Middle frontal gyrus (tissue), 1 donor: ENCODE measurements at regions not wholly inside any gene's neighbourhood (a gene's known extent, or its start where the extent isn't known, plus 50 kb on each side); places are given as distances from the start of the nearest gene placed in this dataset.

Experiments
- DNase-seq: peaks from one replicate; pipeline ENCODE4 v3.0.0-alpha.2; 2015; ENCODE audit warnings: low spot score; ENCODE audit errors: extremely low spot score

DNA sequence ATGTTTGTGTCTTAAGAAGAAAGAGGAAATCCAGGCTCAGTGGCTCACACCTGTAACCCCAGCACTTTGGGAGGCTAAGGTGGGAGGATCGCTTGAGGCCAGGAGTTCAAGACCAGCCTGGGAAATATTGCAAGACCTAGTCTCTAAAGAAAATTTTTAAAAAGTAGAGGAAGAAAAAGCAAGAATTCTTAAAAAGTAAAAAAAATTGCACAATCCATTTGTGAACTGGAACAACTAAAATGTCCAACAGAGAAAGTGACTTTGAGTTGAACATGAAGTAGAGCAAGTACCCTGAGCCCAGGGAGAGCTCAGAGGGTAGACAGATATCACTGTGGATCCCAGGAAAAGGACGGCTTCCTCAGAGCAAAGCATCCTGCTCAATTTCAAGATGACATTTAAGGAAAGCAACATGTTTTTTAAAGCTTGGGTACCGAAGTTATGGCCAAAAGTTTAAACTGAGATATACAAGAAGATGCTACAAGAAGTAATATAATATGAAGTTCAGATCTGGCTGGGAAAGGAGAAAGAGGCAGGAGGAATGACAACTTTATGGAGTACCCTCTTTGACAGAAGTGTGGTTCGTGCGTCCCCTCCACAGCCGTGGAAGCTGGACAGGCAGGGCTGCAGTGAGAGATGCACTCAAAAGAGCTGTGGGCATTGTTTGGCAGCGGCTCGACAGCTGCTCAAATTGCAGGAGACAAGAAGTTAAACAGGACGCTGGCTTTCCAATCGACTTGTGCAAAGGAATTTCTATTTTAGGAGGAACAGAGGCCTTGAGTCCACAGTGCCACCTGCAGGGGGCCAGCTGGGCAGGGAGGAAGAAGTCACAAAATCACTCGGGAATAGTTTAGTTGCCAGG is 201.3 kb downstream of the JCAD start:
- no peak for DNase-seq

DNA sequence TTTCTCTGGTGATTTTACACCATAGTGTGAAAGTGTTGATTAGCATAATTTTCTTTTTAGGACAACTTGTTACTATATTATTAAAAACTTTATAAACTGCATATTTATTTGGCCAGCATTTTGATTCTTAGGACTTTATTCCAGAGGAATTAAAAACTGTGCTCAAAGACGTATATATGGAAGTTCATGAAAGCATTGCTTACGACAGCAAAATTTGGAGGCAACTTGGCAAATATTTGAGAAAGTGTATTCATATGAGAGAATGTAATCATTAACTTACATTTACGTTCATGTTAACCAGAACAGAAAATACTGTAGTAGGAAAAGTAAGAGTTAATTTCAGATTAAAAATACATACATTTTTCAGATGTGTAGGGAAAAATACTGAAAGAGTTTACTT is 203.1 kb downstream of the JCAD start:
- DNase-seq: no peak

DNA sequence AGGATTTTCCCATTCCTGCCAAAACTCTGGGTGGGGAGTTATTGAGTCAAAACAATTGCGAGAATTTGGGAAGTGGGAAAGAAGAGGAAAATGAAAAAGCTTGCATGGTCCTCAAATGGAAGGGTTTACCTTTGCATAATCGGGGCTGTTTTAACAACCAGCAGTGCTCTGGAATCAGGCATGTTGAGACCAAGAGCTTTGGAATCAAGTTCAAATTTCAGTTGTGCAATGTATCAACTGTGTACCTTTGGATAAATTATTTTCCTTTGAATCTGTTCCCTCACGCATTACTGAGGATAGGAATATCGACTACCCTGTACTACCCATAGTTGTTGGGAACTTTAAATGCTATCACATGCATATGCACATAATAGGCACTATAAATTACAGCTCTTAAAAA is 205.5 kb downstream of the JCAD start:
- DNase-seq: no peak

DNA sequence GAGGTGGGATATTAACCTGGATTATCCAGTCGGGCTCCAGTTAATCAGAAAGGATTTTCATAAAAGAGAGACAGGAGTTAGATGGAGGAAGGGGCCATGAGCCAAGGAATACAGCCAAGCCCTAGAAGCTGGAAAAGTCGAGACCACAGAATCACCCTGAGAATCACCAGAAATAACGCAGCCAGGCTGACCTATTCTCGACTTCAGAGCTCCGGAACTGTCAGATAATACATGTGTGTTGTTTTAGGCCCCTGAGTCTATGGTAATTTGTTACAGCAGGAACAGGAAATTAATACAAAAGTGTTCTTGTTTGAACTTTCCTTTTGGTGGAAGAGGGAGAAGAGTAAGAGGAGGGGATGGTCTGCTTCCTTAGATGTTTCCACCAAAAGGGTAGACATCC is 208.1 kb downstream of the JCAD start:
- no peak for DNase-seq

DNA sequence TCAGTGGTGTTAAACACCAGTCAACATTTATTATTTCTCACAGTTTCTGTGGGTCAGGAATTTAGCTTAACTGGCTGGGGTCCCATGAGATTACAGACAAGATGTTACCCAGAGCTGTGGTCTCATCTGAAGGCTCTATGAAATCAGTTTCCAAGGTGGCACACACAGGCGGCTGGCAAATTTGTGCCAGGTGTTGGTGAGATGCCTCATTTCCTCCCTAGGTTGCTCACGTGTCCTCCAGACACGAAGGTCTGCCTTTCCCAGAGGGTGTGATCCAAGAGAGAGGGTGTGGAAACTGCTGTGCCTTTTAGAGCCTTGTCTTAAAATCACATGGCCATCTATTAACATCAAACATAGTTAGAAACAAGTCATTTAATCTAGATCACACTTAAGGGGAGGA is 209.0 kb downstream of the JCAD start:
- no peak for DNase-seq

DNA sequence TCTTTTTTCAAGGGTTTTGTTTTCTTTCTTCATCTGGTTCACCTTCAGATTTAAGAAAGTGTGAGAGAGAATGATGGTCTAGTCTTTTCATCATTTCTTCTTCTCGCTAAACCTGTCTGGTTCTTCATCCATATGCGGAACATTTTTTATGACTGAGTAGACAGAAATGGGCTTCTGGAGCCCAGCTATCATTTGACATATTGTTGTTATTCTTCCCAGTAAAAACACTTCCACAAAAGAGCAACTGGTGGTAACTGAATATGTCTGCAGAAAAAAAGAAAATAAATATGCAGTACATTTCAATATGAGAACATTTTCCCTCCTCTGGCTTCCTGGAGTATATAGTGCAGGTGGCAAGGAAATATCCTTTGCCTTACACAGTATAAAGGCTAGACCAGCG is 209.5 kb downstream of the JCAD start:
- DNase-seq: no peak

DNA sequence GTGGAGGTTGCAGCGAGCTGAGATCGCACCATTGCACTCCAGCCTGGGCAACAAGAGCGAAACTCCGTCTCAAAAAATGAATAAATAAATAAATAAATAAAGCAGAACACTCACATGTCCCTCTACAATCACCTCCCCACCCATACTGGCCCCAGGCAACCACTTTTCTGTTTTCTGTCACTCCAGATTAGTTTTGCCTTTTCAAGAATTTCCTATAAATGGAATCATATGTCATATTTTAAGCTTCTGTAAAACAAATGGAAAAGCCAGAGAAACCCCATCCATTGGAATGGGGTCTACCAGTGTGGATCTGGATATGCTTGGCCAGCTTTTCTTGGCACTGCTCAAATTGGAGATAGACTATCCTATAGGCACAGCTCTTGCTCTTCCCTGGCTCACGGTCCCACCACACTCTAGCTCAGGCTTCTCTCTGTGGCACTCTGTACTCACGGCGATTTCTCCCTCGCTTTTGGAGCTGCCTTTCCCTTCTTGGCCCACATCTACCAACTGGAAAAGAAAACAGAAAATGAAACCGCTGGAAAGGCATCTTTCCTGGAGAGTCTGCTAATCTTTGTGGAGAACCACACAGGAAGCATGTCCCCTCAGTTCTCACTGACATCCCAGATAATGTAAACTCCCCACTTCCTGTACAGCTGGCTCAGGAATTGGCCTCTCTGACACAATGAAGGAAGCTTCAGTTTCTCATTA is 210.1 kb downstream of the JCAD start:
- DNase-seq: no peak

GRCh38 chr10:29846881-29847280 is 212.1 kb upstream of the SVIL start:
- no peak for DNase-seq

DNA sequence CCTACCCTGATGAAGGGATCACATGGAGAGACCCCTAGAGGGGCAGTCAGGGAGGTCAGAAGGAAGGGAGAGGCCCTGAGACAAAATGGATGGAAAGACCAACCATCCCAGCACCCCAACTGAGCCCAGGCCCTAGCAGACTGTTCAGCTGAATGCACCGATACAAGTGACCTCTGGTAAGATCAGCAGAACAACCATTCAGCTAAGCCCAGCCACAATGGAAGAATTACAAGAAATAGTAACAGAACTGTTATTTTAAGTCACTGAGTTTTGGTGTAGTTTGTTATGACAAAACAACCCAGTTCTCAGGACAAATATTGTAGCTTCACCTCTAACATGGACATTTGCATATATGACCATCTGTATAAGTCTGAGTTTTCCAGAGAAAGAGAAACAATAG is 210.4 kb upstream of the SVIL start:
- DNase-seq: no peak

DNA sequence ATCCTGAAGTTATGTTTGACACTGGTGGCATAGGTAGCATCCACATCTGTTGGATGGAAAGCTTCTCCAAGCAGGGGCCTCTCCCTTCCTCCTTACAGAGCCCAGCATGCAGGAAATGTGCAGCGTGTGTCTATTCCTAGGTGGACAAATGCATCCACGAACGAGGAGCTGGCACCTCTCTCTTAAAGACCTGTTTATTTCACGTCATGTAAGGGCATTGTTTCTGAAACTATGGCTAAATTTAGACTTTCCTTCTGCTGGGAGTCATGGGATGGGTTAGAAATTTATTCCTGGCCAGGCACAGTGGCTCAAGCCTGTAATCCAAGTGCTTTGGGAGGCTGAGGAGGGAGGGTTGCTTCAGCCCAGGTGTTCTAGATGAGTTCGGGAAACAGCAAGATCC is 208.4 kb upstream of the SVIL start:
- DNase-seq: no peak

- DNase-seq: no peak
Observed at GRCh38 chr10:29841724-29842649, 207.2 kb upstream of the SVIL start.

GRCh38 chr10:29840516-29841276 is 205.9 kb upstream of the SVIL start:
- DNase-seq: no peak

DNA sequence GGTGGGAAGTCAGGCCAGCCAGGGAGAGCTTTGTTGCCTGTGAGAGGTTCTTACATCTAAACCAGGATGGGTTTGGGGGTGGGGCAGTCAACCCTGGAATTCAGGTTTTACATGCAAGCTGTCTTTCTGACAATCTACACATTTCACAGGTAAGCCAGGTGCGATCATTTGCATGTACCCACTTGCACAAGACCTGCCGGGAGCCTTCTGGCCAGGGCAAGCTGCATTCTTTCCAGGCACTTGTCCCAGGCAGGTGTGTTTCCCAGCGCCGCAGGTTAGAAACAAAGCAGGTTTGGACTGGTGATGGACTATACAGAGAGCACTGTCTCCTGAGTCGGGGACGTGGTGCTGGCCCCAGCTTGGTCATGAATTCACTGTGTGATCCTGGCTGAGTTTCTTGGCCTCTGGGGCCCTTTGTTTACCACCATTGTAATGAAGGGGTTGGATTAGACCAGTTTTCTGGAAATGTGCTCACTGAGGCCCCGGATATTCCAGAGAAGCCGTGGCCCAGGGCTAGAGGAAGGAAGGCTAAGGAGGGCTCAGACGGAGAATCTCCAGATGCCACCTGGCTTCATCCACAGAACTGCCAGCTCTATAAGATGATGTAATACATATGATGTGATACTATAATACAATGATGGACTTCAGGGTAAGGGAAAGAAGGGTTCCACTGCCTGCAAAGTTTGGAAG is 205.2 kb upstream of the SVIL start:
- DNase-seq: no peak

DNA sequence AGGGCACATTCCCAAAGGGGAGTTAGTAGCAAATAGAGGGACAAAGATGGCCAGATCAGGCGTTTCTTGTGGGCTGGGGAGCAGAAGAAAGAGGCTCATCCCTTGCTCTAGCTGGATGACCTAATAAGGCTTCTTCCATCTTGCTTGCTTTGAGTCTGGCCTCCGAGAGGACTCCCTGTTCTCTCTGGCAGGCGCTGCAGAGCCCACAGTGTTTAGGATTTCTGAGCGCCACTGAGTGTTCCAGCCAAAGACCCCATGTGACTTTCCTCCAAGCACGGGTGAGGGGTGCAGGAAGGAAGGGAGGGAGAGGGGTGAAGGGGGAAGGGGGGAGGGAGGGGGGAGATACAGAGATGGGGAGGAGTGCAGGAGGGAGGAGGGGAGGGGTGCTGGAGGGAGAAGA is 203.8 kb upstream of the SVIL start:
- DNase-seq: no peak

DNA sequence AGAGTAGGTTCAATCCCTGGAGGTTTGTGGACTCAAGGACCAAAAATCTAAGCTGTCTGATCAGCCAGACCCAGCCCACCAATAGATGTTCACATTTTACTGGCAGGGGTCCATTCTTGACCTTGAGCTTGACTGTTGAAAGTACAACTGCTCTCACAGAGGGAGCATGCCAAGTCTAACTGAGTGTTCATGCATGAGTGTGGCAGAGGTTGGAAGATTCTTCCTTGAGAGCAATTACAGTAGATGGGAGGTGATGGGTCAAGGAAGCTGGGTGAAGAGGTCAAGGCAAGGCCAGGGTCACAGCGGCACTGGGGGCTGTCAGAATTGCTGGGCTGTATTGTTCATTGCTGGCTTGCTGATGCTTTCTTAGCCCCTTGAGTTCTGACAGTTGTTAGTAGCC is 202.8 kb upstream of the SVIL start:
- no peak for DNase-seq

DNA sequence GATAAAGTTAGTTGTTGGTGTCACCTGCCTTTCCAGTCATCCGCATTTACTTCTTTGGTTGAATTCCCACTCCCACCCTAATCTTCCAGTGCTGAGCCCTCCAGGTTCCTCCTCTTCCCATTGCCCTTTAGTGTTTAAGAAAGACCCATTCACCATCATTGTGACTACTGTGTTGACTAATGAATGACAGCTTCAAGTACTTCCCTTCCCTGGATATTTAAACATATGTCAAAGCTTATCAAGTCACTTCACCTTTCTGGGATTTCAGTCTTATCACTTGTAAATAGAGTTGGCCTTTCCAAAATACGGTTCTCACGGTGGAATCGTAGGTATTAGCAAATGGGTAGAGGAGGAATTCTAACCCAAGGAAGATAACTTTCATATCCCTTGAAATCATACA is 201.6 kb upstream of the SVIL start:
- DNase-seq: no peak

DNA sequence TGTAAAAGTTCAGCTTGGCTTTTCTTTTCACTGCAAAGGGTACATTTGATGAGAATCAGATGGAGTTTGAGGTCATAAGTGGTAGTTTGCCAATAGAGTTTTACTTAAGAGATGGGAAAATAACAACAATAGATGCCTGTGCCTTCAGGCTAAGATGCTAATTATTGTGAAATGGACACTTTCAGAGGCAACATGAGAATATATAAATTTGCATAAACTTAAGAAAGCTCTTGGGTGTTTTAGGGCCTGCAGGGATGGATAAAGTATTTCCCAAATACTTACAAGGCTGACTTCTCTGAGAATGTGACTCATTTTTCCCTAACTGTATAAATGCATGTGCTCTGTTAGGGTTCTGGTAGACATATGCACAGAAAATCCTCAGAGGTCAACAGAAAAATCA is 200.3 kb upstream of the SVIL start:
- no peak for DNase-seq

DNA sequence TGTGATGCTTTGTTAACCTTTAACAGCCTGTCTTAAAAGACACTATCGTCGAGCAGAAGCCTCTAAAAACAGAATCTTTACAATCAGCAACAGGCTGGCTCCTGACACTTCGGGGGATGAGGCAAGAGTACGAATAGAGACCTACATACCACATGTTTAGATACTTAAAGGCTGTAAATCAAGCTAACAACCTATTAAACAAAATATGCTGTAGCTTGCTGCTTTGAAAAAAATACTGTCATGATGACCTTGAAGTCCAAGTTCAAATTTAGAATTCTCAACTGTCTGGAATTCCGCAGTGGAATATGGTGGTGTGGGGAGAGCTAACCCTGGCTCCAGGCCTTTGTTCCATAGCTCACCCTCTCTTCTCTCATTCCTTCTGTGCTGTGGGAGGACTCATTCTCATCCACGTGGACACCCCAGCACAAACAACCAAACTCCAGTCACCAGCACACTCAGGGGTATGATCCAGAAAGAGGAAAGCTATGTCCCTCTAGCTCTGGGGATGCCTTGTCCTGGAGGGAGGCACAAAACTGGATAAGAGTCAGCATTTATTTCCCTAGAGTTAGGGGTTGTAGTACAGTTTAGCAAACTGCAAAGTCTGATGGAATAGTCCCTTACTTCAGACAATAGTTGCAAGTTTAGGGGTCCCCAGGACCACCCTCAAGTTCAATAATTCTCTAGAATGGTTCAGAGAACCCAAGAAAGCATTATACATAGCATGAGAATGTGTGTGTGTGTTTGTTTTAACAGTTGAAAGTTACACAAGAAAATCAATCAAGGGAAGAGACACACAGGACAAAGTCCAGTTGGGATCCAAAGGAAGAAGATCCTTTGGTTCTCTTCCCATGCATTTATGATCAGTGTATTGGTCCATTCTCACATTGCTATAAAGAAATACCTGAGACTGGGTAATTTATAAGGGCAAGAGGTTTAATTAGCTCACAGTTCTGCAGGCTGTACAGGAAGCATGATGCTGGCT is 196.1 kb upstream of the SVIL start:
- no peak for DNase-seq

DNA sequence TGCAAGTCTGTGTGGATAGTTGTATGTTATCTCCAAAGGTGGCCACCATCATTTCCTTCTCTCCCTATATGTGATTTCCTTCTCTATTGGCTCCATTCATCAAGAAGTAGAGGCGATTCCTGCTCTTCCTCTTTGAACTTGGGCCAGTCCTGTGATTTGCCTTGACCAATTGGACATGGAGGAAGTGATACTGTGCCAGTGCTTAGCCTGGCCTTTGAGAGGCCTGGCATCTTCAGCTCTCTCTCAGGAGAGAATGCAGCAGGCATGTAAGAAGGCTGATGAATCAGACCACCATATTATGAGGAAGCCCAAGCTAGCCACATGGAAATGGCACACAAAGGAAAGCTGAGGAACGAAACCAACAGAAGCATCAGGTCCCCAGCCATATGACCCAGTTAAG is 195.0 kb upstream of the SVIL start:
- DNase-seq: no peak
